Liver (tissue), 3 donors: ENCODE measurements at regions not wholly inside any gene's neighbourhood (a gene's known extent, or its start where the extent isn't known, plus 50 kb on each side); places are given as distances from the start of the nearest gene placed in this dataset.

Experiments
- FOXA1 ChIP-seq: IDR thresholded peaks from 2 replicates; pipeline ENCODE4 v1.6.1; 2016; ENCODE audit warnings: antibody characterized with exemption
- GABPA ChIP-seq, 2 donors: IDR thresholded peaks in 1 of 2; conservative IDR thresholded peaks in 1 of 2; 2 replicates each; pipeline ENCODE4 v1.6.1; 2016; ENCODE audit warnings: antibody characterized with exemption in 2 of 2, mild to moderate bottlenecking in 1 of 2, moderate library complexity in 1 of 2
- HNF4A ChIP-seq, 2 donors: conservative IDR thresholded peaks; 2 replicates each; pipeline ENCODE4 v1.6.1; 2016; ENCODE audit warnings: antibody characterized with exemption in 2 of 2, mild to moderate bottlenecking in 2 of 2
- JUND ChIP-seq, 2 donors: IDR thresholded peaks; 2 replicates each; pipeline ENCODE4 v1.6.1; 2016; ENCODE audit warnings: antibody characterized with exemption in 2 of 2
- RAD21 ChIP-seq, 2 donors: IDR thresholded peaks; 2 replicates each; pipeline ENCODE4 v1.6.1; 2016; ENCODE audit warnings: antibody characterized with exemption in 2 of 2, mild to moderate bottlenecking in 2 of 2
- RXRA ChIP-seq, 2 donors: IDR thresholded peaks; 2 replicates each; pipeline ENCODE4 v1.6.1; 2017 to 2018; ENCODE audit warnings: antibody characterized with exemption in 2 of 2, mild to moderate bottlenecking in 1 of 2
- SP1 ChIP-seq: IDR thresholded peaks from 2 replicates; pipeline ENCODE4 v1.6.1; 2018; ENCODE audit warnings: antibody characterized with exemption, mild to moderate bottlenecking
- TAF1 ChIP-seq: conservative IDR thresholded peaks from 2 replicates; pipeline ENCODE4 v1.6.1; 2016; ENCODE audit warnings: antibody characterized with exemption, mild to moderate bottlenecking
- YY1 ChIP-seq: IDR thresholded peaks from 2 replicates; pipeline ENCODE4 v1.6.1; 2016; ENCODE audit warnings: antibody characterized with exemption, mild to moderate bottlenecking
- TF ChIP-seq, protein P1 (sequence below): fragments of 150-350 bp; IDR thresholded peaks from 2 replicates; pipeline ENCODE4 v1.5.1; 2017; ENCODE audit warnings: improper control_type of control experiment, low read depth, low read length; ENCODE audit not compliant: missing input control
- TF ChIP-seq, protein P2 (sequence below): IDR thresholded peaks from 2 replicates; pipeline ENCODE4 v1.6.1; 2016; ENCODE audit warnings: antibody characterized with exemption
- TF ChIP-seq, protein P3 (sequence below): IDR thresholded peaks from 2 replicates; pipeline ENCODE4 v1.6.1; 2016; ENCODE audit warnings: antibody characterized with exemption, mild to moderate bottlenecking
- TF ChIP-seq, protein P4 (sequence below): IDR thresholded peaks from 2 replicates; pipeline ENCODE4 v1.6.1; 2016; ENCODE audit warnings: antibody characterized with exemption
- donor health status: healthy.
- donor health status: healthy.

DNA sequence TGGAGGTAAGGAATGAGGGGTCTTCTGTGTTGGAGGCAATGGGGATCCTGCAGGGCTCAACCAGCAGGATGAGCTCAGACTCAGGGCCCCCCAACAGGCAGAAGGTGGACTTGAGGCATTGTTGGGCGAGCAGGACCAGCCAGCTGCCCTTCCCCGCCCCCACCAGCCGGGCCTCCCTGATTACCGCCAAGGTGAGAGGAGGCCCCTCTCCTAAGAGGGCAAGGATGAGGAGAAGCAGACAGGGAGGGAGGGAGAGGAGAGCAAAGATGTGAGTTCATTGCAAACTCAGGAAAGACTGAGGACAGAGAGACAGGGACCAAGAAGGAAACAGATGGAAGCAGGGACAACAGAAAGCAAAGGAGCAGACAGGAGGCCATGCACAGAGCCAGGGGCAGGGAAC lies 272.8 kb upstream of the XYLT1 start:
- TF ChIP-seq, protein P1, sequence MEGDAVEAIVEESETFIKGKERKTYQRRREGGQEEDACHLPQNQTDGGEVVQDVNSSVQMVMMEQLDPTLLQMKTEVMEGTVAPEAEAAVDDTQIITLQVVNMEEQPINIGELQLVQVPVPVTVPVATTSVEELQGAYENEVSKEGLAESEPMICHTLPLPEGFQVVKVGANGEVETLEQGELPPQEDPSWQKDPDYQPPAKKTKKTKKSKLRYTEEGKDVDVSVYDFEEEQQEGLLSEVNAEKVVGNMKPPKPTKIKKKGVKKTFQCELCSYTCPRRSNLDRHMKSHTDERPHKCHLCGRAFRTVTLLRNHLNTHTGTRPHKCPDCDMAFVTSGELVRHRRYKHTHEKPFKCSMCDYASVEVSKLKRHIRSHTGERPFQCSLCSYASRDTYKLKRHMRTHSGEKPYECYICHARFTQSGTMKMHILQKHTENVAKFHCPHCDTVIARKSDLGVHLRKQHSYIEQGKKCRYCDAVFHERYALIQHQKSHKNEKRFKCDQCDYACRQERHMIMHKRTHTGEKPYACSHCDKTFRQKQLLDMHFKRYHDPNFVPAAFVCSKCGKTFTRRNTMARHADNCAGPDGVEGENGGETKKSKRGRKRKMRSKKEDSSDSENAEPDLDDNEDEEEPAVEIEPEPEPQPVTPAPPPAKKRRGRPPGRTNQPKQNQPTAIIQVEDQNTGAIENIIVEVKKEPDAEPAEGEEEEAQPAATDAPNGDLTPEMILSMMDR, result no peak
- TF ChIP-seq RXRA (IDR thresholded peaks at IDR 0.05) (no peak), JUND (IDR thresholded peaks at IDR 0.05) (no peak), SP1 (no peak), HNF4A (conservative IDR thresholded peaks at IDR 0.05) (no peak), RAD21 (IDR thresholded peaks at IDR 0.05) (no peak), YY1 (no peak), GABPA (IDR thresholded peaks at IDR 0.05 in 1 of 2, conservative IDR thresholded peaks at IDR 0.05 in 1 of 2) (no peak), TAF1 (no peak), FOXA1 (no peak)
- TF ChIP-seq, protein P2, sequence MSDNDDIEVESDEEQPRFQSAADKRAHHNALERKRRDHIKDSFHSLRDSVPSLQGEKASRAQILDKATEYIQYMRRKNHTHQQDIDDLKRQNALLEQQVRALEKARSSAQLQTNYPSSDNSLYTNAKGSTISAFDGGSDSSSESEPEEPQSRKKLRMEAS, result no peak
- TF ChIP-seq, protein P3, sequence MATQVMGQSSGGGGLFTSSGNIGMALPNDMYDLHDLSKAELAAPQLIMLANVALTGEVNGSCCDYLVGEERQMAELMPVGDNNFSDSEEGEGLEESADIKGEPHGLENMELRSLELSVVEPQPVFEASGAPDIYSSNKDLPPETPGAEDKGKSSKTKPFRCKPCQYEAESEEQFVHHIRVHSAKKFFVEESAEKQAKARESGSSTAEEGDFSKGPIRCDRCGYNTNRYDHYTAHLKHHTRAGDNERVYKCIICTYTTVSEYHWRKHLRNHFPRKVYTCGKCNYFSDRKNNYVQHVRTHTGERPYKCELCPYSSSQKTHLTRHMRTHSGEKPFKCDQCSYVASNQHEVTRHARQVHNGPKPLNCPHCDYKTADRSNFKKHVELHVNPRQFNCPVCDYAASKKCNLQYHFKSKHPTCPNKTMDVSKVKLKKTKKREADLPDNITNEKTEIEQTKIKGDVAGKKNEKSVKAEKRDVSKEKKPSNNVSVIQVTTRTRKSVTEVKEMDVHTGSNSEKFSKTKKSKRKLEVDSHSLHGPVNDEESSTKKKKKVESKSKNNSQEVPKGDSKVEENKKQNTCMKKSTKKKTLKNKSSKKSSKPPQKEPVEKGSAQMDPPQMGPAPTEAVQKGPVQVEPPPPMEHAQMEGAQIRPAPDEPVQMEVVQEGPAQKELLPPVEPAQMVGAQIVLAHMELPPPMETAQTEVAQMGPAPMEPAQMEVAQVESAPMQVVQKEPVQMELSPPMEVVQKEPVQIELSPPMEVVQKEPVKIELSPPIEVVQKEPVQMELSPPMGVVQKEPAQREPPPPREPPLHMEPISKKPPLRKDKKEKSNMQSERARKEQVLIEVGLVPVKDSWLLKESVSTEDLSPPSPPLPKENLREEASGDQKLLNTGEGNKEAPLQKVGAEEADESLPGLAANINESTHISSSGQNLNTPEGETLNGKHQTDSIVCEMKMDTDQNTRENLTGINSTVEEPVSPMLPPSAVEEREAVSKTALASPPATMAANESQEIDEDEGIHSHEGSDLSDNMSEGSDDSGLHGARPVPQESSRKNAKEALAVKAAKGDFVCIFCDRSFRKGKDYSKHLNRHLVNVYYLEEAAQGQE, result no peak
- TF ChIP-seq, protein P4, sequence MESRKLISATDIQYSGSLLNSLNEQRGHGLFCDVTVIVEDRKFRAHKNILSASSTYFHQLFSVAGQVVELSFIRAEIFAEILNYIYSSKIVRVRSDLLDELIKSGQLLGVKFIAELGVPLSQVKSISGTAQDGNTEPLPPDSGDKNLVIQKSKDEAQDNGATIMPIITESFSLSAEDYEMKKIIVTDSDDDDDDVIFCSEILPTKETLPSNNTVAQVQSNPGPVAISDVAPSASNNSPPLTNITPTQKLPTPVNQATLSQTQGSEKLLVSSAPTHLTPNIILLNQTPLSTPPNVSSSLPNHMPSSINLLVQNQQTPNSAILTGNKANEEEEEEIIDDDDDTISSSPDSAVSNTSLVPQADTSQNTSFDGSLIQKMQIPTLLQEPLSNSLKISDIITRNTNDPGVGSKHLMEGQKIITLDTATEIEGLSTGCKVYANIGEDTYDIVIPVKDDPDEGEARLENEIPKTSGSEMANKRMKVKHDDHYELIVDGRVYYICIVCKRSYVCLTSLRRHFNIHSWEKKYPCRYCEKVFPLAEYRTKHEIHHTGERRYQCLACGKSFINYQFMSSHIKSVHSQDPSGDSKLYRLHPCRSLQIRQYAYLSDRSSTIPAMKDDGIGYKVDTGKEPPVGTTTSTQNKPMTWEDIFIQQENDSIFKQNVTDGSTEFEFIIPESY, result no peak
